Trophoblast cell (in vitro differentiated cells and primary cell): ENCODE measurements at regions not wholly inside any gene's neighbourhood (a gene's known extent, or its start where the extent isn't known, plus 50 kb on each side); places are given as distances from the start of the nearest gene placed in this dataset.

Experiments used
- DNase-seq, 2 donors: peaks; one replicate each; pipeline ENCODE4 v3.0.0-alpha.2; 2016
- H2AFZ ChIP-seq: 2 replicates; pipeline ENCODE4 v1.6.1; 2013; ENCODE audit warnings: low read length, moderate library complexity, mild to moderate bottlenecking; ENCODE audit not compliant: insufficient read depth, poor library complexity
- H2AK5ac ChIP-seq: 2 replicates; pipeline ENCODE4 v1.6.1; 2013; ENCODE audit warnings: mild to moderate bottlenecking, low read length
- H2BK120ac ChIP-seq: 2 replicates; pipeline ENCODE4 v1.6.1; 2013; ENCODE audit warnings: low read length, mild to moderate bottlenecking, moderate library complexity; ENCODE audit not compliant: insufficient read depth, poor library complexity
- H2BK12ac ChIP-seq: 2 replicates; pipeline ENCODE4 v1.6.1; 2013; ENCODE audit warnings: mild to moderate bottlenecking, low read length, moderate library complexity
- H2BK5ac ChIP-seq: 2 replicates; pipeline ENCODE4 v1.6.1; 2013; ENCODE audit warnings: low read length, low read depth, moderate library complexity, mild to moderate bottlenecking; ENCODE audit not compliant: poor library complexity
- H3K14ac ChIP-seq: 2 replicates; pipeline ENCODE4 v1.6.1; 2013; ENCODE audit warnings: mild to moderate bottlenecking, low read length
- H3K18ac ChIP-seq: 2 replicates; pipeline ENCODE4 v1.6.1; 2013; ENCODE audit warnings: mild to moderate bottlenecking, low read length
- H3K23ac ChIP-seq: 2 replicates; pipeline ENCODE4 v1.6.1; 2013; ENCODE audit warnings: low read length
- H3K27ac ChIP-seq: 2 replicates; pipeline ENCODE4 v1.5.1; 2013; ENCODE audit warnings: low read depth, mild to moderate bottlenecking, inconsistent platforms, low read length, moderate library complexity
- H3K27me3 ChIP-seq: 2 replicates; pipeline ENCODE4 v1.6.1; 2013; ENCODE audit warnings: inconsistent platforms, mild to moderate bottlenecking, low read length, moderate library complexity; ENCODE audit not compliant: insufficient read depth
- H3K36me3 ChIP-seq, 2 experiments: 1 replicate in 1 of 2; 2 replicates in 1 of 2; pipeline ENCODE4 v1.6.1; 2013; ENCODE audit warnings: low read length in 2 of 2, mild to moderate bottlenecking in 2 of 2, moderate library complexity in 1 of 2; ENCODE audit not compliant: insufficient read depth in 2 of 2, control insufficient read depth in 1 of 2
- H3K4ac ChIP-seq: 2 replicates; pipeline ENCODE4 v1.6.1; 2013; ENCODE audit warnings: low read depth, mild to moderate bottlenecking, low read length, moderate library complexity
- H3K4me1 ChIP-seq, 2 experiments: 1 replicate in 1 of 2; 2 replicates in 1 of 2; pipeline ENCODE4 v1.6.1; 2013; ENCODE audit warnings: low read length in 2 of 2, mild to moderate bottlenecking in 2 of 2, moderate library complexity in 1 of 2; ENCODE audit not compliant: insufficient read depth in 2 of 2, control insufficient read depth in 1 of 2
- H3K4me2 ChIP-seq: 2 replicates; pipeline ENCODE4 v1.6.1; 2013; ENCODE audit warnings: inconsistent platforms, mild to moderate bottlenecking, low read length, moderate library complexity
- H3K4me3 ChIP-seq: 2 replicates; pipeline ENCODE4 v1.5.1; 2013; ENCODE audit warnings: mild to moderate bottlenecking, low read depth, low read length, inconsistent platforms
- H3K79me1 ChIP-seq: one replicate; pipeline ENCODE4 v1.6.1; 2013; ENCODE audit warnings: low read length
- H3K79me2 ChIP-seq: 2 replicates; pipeline ENCODE4 v1.6.1; 2013; ENCODE audit warnings: low read length, mild to moderate bottlenecking; ENCODE audit not compliant: control insufficient read depth, insufficient read depth, poor library complexity
- H3K9ac ChIP-seq: 2 replicates; pipeline ENCODE4 v1.6.1; 2013; ENCODE audit warnings: mild to moderate bottlenecking, low read length
- H3K9me3 ChIP-seq: 2 replicates; pipeline ENCODE4 v1.6.1; 2013; ENCODE audit warnings: low read depth, mild to moderate bottlenecking, control low read depth, inconsistent platforms, low read length; ENCODE audit not compliant: insufficient read depth
- H4K12ac ChIP-seq: 2 replicates; pipeline ENCODE4 v1.6.1; 2013; ENCODE audit warnings: low read depth, mild to moderate bottlenecking, low read length, moderate library complexity
- H4K8ac ChIP-seq: 2 replicates; pipeline ENCODE4 v1.6.1; 2013; ENCODE audit warnings: low read depth, mild to moderate bottlenecking, low read length, moderate library complexity
- H4K91ac ChIP-seq: one replicate; pipeline ENCODE4 v1.6.1; 2013; ENCODE audit warnings: low read depth, mild to moderate bottlenecking, low read length, moderate library complexity
- WGBS: extraction: QIAGEN DNeasy Blood & Tissue Kit; methylation state at CpG from one replicate; pipeline ENCODE4 v1.1.7; 2013; ENCODE audit warnings: missing lambda C conversion rate; ENCODE audit not compliant: insufficient read length, insufficient coverage; ENCODE audit errors: extremely low coverage; 5-methylcytosine and 5-hydroxymethylcytosine counted together

GRCh38 chr18:62442391-62442790 is 80.4 kb upstream of the ZCCHC2 start:
- Histone ChIP-seq H3K18ac (no peak overlapping the region), H2BK5ac (no peak overlapping the region), H2AK5ac (no peak overlapping the region), H2BK120ac (no peak overlapping the region), H3K27me3 (no peaks in the 10 kb centered on the region), H3K27ac (no peak overlapping the region), H3K23ac (no peak overlapping the region), H3K4me3 (no peak overlapping the region), H4K91ac (no peak overlapping the region), H3K4me1 (no peaks in the 10 kb centered on the region), H4K8ac (no peak overlapping the region), H3K9me3 (peaks cover 9% of the 10 kb centered on the region), H2BK12ac (no peak overlapping the region), H3K14ac (no peak overlapping the region), H3K79me1 (no peaks in the 10 kb centered on the region), H3K9ac (no peak overlapping the region), H3K79me2 (no peaks in the 10 kb centered on the region), H2AFZ (no peak overlapping the region), H3K36me3 (no peaks in the 10 kb centered on the region), H3K4ac (no peak overlapping the region), H4K12ac (no peak overlapping the region), H3K4me2 (no peak overlapping the region)
- no peak for DNase-seq
- WGBS: no CpG with 5 or more reads among the region's 10 CpGs

GRCh38 chr18:62445386-62445917 is 77.4 kb upstream of the ZCCHC2 start:
- H3K14ac ChIP-seq: no peak overlapping the region
- H3K23ac ChIP-seq: no peak overlapping the region
- H3K4me2 ChIP-seq: no peak overlapping the region
- H3K18ac ChIP-seq: no peak overlapping the region
- no CpG with 5 or more reads among the region's 4 CpGs for WGBS
- no peak overlapping the region for H2BK5ac ChIP-seq
- H2BK120ac ChIP-seq: no peak overlapping the region
- peaks cover 0 to 2% of the 10 kb centered on the region in 2 experiments for H3K36me3 ChIP-seq
- H3K27me3 ChIP-seq: no peaks in the 10 kb centered on the region
- H4K12ac ChIP-seq: no peak overlapping the region
- no peak overlapping the region for H3K27ac ChIP-seq
- H3K79me2 ChIP-seq: no peaks in the 10 kb centered on the region
- no peak for DNase-seq
- H3K79me1 ChIP-seq: no peaks in the 10 kb centered on the region
- H2AFZ ChIP-seq: no peak overlapping the region
- no peak overlapping the region for H3K4ac ChIP-seq
- no peaks in the 10 kb centered on the region for H3K4me1 ChIP-seq
- no peak overlapping the region for H4K91ac ChIP-seq
- no peak overlapping the region for H4K8ac ChIP-seq
- H3K9ac ChIP-seq: no peak overlapping the region
- H3K9me3 ChIP-seq: peaks cover 11% of the 10 kb centered on the region
- no peak overlapping the region for H2BK12ac ChIP-seq
- H3K4me3 ChIP-seq: no peak overlapping the region
- no peak overlapping the region for H2AK5ac ChIP-seq

- Histone ChIP-seq H3K4ac (no peak overlapping the region), H4K91ac (no peak overlapping the region), H3K27ac (no peak overlapping the region), H3K9me3 (peaks cover 11% of the 10 kb centered on the region), H3K4me1 (no peaks in the 10 kb centered on the region), H3K9ac (no peak overlapping the region), H3K14ac (no peak overlapping the region), H2BK12ac (no peak overlapping the region), H2BK5ac (no peak overlapping the region), H2BK120ac (no peak overlapping the region), H3K79me1 (no peaks in the 10 kb centered on the region), H4K12ac (no peak overlapping the region), H3K4me3 (no peak overlapping the region), H3K79me2 (no peaks in the 10 kb centered on the region), H2AK5ac (no peak overlapping the region), H3K23ac (no peak overlapping the region), H3K27me3 (no peaks in the 10 kb centered on the region), H2AFZ (no peak overlapping the region), H3K4me2 (no peak overlapping the region), H3K36me3 (peaks cover 0 to 2% of the 10 kb centered on the region in 2 experiments), H4K8ac (no peak overlapping the region), H3K18ac (no peak overlapping the region)
- no peak for DNase-seq
- no CpG with 5 or more reads among the region's 2 CpGs for WGBS
These were observed 76.3 kb upstream of the ZCCHC2 start for GRCh38 chr18:62446511-62446910.

GRCh38 chr18:62447652-62448051 is 75.2 kb upstream of the ZCCHC2 start:
- Histone ChIP-seq H3K79me2 (no peaks in the 10 kb centered on the region), H4K12ac (no peak overlapping the region), H4K8ac (no peak overlapping the region), H3K4ac (no peak overlapping the region), H2AFZ (no peak overlapping the region), H2BK120ac (no peak overlapping the region), H3K23ac (no peak overlapping the region), H2BK5ac (no peak overlapping the region), H3K27me3 (no peaks in the 10 kb centered on the region), H3K4me1 (no peaks in the 10 kb centered on the region), H3K4me3 (no peak overlapping the region), H3K79me1 (no peaks in the 10 kb centered on the region), H2BK12ac (no peak overlapping the region), H3K14ac (no peak overlapping the region), H3K27ac (no peak overlapping the region), H3K4me2 (no peak overlapping the region), H3K9me3 (peaks cover 5% of the 10 kb centered on the region), H2AK5ac (no peak overlapping the region), H3K18ac (no peak overlapping the region), H4K91ac (no peak overlapping the region), H3K9ac (no peak overlapping the region), H3K36me3 (peaks cover 0 to 2% of the 10 kb centered on the region in 2 experiments)
- WGBS: no CpG with 5 or more reads among the region's 2 CpGs
- DNase-seq: no peak
